Sciatic nerve (tissue), 2 donors: ENCODE measurements at regions not wholly inside any gene's neighbourhood (a gene's known extent, or its start where the extent isn't known, plus 50 kb on each side); places are given as distances from the start of the nearest gene placed in this dataset.
"Not testable (repeated sequence)": the region's sequence is repeated elsewhere in the genome, so short reads cannot be mapped to it uniquely, and the experiment has no call there.

Experiments
- ATAC-seq: fragments of 200-7000 bp; cut with Tn5 transposase; one replicate; pipeline ENCODE4 v1.9.1; 2020; ENCODE audit warnings: mild to moderate bottlenecking, moderate library complexity
- DNase-seq: peaks from one replicate; pipeline ENCODE4 v3.0.0-alpha.2; 2020; ENCODE audit warnings: low spot score
- intact Hi-C: fragments of 100-400 bp; cut with DNase I; formaldehyde crosslinking; loops from one replicate; pipeline ENCODE4 v1.14.2; 2022
- donor health status: DM: no; HTN: no; CAD: no.
- donor health status: DM: no; HTN: no; CAD: no.

- intact Hi-C loops, result loop anchor here (10.0 kb wide), 1 partner anchor 1487 kb away; no protein-coding TSS in a partner anchor
- ATAC-seq (no peak), DNase-seq (no peak)
These were observed 168.3 kb upstream of the TSHZ3 start for GRCh38 chr19:31517224-31518180.

DNA sequence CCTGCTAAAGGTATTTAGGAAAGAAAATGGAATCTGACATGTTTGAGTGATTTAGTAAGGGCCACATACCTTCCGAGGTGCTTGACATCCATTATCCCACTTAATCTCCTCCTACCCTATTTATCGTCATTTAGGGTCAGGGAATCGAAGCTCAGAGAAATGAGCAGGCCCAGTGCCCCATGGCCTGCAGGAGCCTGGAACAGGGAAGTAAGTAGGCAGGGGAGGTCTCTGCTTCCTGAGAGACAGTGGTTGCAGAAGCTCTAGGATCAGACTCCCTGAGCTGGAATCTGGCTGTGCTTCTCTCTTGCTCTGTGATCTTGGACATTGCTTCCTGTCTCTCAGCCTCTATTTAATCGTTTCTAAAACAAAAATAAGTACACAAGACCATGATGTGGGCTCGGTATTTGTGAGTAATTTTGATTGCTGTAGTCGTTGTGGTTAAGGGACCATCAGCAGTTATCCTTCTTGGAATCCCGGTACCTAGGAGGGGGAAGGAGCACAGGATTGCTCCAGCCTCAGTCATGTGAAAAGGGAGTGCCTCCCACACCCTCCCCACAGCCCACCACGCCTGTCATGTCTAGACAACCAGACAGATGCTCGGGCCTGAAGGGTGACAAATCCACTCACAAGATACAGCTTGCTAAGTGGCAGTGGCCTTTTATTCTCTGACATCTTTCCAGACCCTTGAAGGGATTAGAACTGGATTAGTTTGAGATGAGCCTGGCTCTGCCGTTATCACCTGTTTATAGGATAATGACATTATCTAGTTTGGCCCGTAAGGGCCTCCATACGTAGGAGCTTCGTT lies 169.2 kb upstream of the TSHZ3 start:
- no peak for DNase-seq
- peak; percentile 24 for ATAC-seq
- intact Hi-C loops, result loop anchor here (10.0 kb wide), 1 partner anchor 1486 kb away; no protein-coding TSS in a partner anchor

DNA sequence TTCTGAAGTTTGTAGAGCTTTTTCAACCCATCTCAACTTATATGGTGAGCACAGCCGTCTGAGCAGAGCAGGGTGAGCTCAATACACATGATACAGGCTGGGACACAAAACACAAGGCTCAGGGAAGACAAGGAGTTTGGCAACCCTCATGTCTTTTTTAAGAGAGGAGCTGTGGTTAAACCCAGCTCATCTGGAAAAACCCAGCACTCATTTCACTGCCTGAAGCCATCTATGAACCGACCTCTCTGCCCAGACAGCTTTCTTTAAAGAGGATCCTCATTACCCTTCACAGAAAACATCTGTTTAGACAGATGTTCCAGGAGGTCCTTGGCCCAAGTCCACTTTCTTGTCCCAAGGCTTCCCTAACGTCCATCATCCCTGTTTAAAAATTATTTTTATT lies 170.0 kb upstream of the TSHZ3 start:
- DNase-seq, result no peak
- intact Hi-C loops, result loop anchor here (10.0 kb wide), 1 partner anchor 1486 kb away; no protein-coding TSS in a partner anchor
- ATAC-seq, result peak; percentile 78

GRCh38 chr19:31519908-31520307 lies 170.7 kb upstream of the TSHZ3 start:
- DNase-seq, result no peak
- no peak for ATAC-seq
- intact Hi-C loops, result loop anchor here (10.0 kb wide), 1 partner anchor 1485 kb away; no protein-coding TSS in a partner anchor

DNA sequence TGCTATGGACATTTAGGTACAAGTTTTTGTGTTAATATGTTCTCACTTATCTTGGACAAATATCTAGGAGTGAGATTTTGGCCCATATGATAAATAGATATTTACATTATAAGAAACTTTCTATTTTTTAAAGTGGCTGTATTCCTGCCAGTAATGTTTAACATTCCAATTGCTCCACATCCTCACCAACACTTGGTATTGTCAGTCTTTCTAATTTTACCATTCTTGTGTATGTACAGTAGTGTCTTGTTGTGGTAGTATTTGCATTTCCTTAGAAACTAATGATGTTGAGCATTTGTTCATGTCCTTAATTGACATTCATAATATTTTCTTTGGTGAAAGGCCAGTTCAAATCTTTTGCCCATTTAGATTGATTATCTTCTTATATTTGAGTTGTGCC lies 171.4 kb upstream of the TSHZ3 start:
- DNase-seq, result no peak
- no peak for ATAC-seq
- intact Hi-C loops, result no loop called here

GRCh38 chr19:31525610-31526147 lies 176.4 kb upstream of the TSHZ3 start:
- no peak for DNase-seq
- intact Hi-C loops, result no loop called here
- ATAC-seq, result no peak

GRCh38 chr19:31527443-31527842 lies 178.2 kb upstream of the TSHZ3 start:
- no peak for DNase-seq
- intact Hi-C loops, result no loop called here
- ATAC-seq, result no peak

DNA sequence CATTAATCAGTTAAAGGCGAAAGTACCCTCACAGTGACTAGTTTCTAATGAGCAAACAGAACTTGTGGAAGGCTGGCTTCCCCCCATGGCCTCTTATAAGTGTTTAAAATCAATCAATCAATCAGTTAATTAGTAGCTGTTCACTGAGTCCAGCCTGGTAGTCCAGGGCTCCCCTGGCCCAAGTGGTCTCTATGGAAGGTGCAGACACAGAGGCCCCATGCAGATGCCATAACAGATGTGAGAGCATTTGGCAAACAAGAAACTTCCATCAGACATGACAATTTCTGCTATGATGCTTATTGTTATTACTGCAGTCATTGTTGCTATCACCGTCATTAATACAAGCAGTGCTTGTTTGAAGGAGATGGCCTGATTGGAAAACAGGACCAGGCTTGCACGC lies 179.0 kb upstream of the TSHZ3 start:
- intact Hi-C loops, result no loop called here
- no peak for ATAC-seq
- DNase-seq, result no peak

DNA sequence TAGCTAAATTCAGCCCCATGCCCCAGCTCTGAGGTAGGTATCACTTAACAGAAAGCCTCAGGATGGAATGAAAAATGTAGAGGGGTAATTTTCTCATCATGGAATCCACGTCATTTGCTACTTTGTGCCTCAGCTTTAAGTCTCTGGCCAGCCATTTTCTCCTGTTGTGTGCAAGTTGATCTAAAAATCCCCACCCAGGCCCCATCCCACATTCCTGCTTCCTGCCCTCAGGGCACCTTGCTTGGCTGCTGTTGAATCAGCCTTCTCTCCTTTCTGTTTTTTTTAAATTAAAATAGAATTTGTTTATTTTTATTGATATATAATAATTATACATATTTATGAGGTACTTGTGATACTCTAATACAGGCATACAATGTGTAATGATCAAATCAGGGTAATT lies 179.9 kb upstream of the TSHZ3 start:
- ATAC-seq (no peak), DNase-seq (no peak)
- intact Hi-C loops, result no loop called here

- no peak for DNase-seq
- no peak for ATAC-seq
- intact Hi-C loops, result no loop called here
These were observed 181.5 kb upstream of the TSHZ3 start for GRCh38 chr19:31530781-31531180.

GRCh38 chr19:31531326-31531725 lies 182.1 kb upstream of the TSHZ3 start:
- no peak for DNase-seq
- intact Hi-C loops, result no loop called here
- ATAC-seq, result no peak

GRCh38 chr19:31532034-31532433 lies 182.8 kb upstream of the TSHZ3 start:
- no peak for DNase-seq
- ATAC-seq, result no peak

DNA sequence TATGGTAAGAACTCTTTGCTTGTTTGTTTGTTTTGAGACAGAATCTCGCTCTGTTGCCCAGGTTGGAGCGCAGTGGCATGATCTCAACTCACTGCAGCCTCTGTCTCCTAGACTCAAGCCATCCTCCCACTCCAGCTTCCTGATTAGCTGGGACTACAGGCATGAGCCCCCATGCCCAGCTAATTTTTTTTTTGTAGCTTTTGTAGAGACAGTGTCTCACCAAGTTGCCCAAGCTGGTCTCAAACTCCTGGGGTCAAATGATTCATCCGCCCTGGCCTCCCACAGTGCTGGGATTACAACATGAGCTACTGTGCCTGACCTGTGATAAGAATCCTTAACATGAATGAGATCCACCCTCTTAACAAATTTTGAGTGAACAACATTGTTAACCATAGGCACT lies 183.9 kb upstream of the TSHZ3 start:
- no peak for ATAC-seq
- intact Hi-C loops, result no loop called here
- DNase-seq, result no peak

More at GRCh38 chr19:31532034-31532433, 182.8 kb upstream of the TSHZ3 start:
- intact Hi-C loops, result no loop called here

GRCh38 chr19:31534231-31534630 lies 185.0 kb upstream of the TSHZ3 start:
- intact Hi-C loops, result no loop called here
- ATAC-seq (no peak), DNase-seq (no peak)

DNA sequence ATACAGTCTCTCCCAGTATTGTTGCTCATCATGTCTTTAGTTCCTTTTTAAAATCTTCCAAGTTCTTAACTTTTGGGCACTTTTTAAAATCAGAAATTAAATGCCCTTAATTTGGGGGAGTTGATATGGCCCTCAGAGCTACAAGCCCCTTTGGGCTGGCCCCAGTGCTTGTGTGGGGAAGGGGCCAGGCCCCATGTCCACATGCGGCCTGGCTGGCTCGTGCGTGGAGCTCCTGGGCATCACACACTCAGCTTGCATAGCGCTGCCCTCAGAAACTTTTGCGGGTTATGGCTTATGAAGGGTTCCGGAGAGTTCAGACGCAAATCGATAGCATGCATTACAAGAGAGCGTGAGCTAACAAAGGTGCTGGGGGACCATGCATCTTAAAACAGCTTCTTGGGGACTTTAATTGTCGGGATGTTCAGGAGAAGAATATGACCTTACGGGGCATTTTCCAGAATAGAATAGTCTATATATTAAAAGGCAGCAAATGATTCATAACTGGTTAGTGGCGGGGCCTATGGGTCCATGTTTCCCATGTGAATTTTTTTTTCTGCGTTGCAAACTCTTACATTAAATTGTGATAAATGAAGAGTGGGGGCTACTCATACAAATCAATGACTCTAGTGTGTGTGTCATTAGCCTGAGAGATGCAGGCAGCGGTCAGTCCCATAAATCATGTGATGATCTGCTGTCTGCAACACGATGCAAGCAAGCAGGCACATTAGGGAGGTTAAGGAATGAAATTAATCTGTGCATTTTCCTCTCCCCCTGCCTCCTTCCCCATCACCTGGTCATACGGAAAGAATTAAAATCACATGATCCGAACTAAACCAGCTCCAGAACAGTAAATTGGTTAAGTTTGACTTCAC lies 185.8 kb upstream of the TSHZ3 start:
- DNase-seq (no peak), ATAC-seq (no peak)
- intact Hi-C loops, result no loop called here

DNA sequence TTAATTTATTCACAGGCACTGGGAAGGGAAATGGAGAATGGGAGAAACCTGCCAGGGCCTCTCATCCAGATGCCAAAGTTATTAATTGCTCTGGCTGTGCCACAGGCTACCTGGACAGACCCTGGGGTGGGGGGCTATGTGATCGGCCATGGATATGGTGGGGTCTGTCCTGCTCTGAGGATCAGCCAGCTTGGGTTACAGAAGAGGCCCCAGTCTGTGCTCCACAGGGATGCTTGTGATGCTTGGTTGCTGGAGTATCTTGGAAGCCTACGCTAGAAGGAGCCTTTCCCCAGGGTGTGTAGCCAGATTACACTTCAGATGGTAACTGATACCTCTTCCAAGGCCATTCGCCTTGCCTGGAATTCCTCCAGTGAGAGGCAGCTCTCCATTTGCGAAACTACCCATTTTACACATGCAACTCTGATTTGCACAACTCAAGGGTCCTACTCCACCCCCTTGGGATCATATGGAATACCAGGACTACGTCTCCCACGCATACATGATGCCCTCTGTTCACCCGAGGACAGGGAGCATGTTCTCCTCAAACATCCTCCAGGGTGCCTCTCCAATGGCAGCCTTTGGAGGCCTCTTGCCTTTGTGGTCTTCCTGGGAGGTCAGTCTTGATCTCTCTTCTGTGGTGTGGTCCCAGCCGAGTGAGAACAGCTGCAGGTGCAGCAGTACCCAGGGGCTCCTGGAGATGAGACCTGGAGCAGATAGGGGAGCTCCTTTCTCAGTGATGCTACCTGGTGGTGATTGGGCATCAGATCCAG lies 186.6 kb upstream of the TSHZ3 start:
- intact Hi-C loops, result no loop called here
- no peak for ATAC-seq
- DNase-seq, result no peak

DNA sequence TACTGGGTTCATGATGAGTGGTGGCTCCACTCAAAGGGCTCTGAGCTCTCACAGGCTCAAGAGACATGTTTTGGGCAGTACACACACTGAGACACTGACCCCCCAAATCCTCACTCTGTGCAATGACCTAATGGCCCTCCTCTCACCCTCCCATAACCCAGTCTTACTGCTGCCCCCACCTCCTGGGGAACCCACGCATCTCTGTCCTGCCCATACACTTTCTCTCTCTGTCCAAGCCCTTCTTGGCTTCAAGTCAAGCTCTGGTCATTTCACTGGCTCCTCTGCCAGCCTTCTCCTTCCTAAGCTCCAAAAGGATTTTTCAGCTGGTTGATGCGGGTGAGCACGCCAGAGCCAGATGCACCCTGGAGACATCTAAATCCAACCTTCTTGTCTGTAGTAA lies 187.9 kb upstream of the TSHZ3 start:
- no peak for DNase-seq
- intact Hi-C loops, result no loop called here
- no peak for ATAC-seq

GRCh38 chr19:31537902-31538301 lies 188.7 kb upstream of the TSHZ3 start:
- intact Hi-C loops, ATAC-seq, DNase-seq: not testable (repeated sequence)
